Adrenal gland (tissue), 5 donors: ENCODE measurements at regions not wholly inside any gene's neighbourhood (a gene's known extent, or its start where the extent isn't known, plus 50 kb on each side); places are given as distances from the start of the nearest gene placed in this dataset.

ENCODE experiments used
- CTCF ChIP-seq, 6 experiments: fragments of 450-650 bp in 4 of 6; fragments of 200-600 bp in 2 of 6; sonication (generic) in 1 of 6; IDR thresholded peaks; 1 replicate in 5 of 6; 2 replicates in 1 of 6; pipeline versions ENCODE4 v1.5.1 to v1.8.0; 2016 to 2021; ENCODE audit warnings: antibody characterized with exemption in 6 of 6, mild to moderate bottlenecking in 2 of 6, moderate library complexity in 1 of 6
- POLR2A ChIP-seq, 2 donors: fragments of 450-650 bp; IDR thresholded peaks; one replicate each; pipeline ENCODE4 v1.6.1; 2017; ENCODE audit warnings: antibody characterized with exemption in 2 of 2, mild to moderate bottlenecking in 2 of 2, moderate library complexity in 1 of 2
- donor health status: DM: no; HTN: no; CAD: no.

GRCh38 chr5:96031180-96031579 is 69.5 kb upstream of the ELL2 start:
- TF ChIP-seq CTCF (IDR thresholded peaks at IDR 0.05): no peak
- no peak for TF ChIP-seq POLR2A (IDR thresholded peaks at IDR 0.05)
